Right atrium auricular region (tissue), 2 donors: ENCODE measurements at regions not wholly inside any gene's neighbourhood (a gene's known extent, or its start where the extent isn't known, plus 50 kb on each side); places are given as distances from the start of the nearest gene placed in this dataset.
"Not testable (repeated sequence)": the region's sequence is repeated elsewhere in the genome, so short reads cannot be mapped to it uniquely, and the experiment has no call there.

Experiments used
- DNase-seq: peaks from one replicate; pipeline ENCODE4 v3.0.0-alpha.2; 2019; ENCODE audit warnings: low spot score
- H3K27ac ChIP-seq, 2 donors: fragments of 200-600 bp; sonication (generic); 1 replicate in 1 of 2; 2 replicates in 1 of 2; pipeline ENCODE4 v1.5.1; 2016 to 2019
- H3K27me3 ChIP-seq, 2 donors: fragments of 200-600 bp; sonication (generic); one replicate each; pipeline versions ENCODE4 v1.5.1 to v1.6.0; 2017 to 2019
- H3K36me3 ChIP-seq: fragments of 200-600 bp; sonication (generic); one replicate; pipeline ENCODE4 v1.5.1; 2016
- H3K4me1 ChIP-seq, 2 donors: fragments of 200-600 bp; sonication (generic); one replicate each; pipeline versions ENCODE4 v1.5.1 to v1.6.0; 2017 to 2019
- H3K4me3 ChIP-seq, 2 donors: fragments of 200-600 bp; sonication (generic); 1 replicate in 1 of 2; 2 replicates in 1 of 2; pipeline ENCODE4 v1.5.1; 2017 to 2019; ENCODE audit warnings: mild to moderate bottlenecking in 1 of 2, moderate library complexity in 1 of 2
- H3K9me3 ChIP-seq, 2 donors: fragments of 200-600 bp; sonication (generic); one replicate each; pipeline ENCODE4 v1.5.1; 2019
- CTCF ChIP-seq, 2 donors: fragments of 200-600 bp; sonication (generic); IDR thresholded peaks; one replicate each; pipeline ENCODE4 v1.5.1; 2019; ENCODE audit warnings: antibody characterized with exemption in 2 of 2

DNA sequence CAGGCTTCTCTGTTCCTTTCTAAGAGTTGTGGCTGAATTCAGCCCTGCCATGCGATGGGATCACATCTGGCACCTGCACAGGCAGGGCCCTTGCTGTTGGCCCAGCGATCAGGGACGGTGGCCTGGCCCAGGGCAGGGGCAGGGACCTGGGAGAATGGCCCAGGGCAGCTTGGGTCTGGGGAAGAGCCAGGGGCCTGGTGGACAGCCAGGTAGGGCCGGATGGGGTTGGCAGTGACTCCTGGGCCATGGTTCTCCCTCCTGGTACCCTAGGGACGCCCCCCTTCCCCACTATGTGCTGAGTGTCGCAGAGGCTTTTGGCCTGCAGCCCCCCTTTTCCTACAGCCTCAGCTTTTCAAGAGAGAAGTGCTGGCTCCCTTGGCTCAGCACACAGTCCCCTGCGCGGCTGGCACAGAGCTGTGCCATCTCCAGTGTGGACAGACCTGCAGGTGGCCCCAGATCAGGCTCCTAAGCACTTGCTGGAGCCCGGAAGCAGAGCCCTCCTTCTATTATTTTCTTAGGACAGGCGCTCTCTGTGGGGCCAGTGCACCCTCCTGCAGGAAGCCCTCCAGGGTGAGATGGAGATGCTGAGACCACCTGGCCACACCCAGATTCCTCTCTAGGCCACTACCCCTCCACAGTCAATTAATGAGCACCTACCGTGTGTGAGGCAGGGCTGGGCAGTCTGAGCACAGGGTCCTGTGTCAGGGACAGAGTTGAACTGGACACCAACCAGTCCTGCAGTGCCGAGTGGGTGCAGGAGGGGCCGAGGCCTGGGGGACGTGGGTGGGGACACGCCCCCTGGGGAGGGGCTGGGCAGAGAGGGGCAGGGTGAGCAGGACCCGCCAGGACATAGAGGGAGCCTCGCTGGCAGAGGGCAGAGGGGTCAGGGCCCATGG is 267.6 kb downstream of the ADGRD1 start:
- no peak for DNase-seq
- no peak overlapping the region for H3K27ac ChIP-seq
- H3K4me3 ChIP-seq = no peak overlapping the region
- no peaks in the 10 kb centered on the region for H3K9me3 ChIP-seq
- H3K36me3 ChIP-seq = no peaks in the 10 kb centered on the region
- TF ChIP-seq CTCF (IDR thresholded peaks at IDR 0.05) = no peak
- H3K27me3 ChIP-seq = no peaks in the 10 kb centered on the region
- no peaks in the 10 kb centered on the region for H3K4me1 ChIP-seq

- DNase-seq = no peak
- H3K27me3 ChIP-seq = no peaks in the 10 kb centered on the region
- TF ChIP-seq CTCF (IDR thresholded peaks at IDR 0.05) = no peak
Observed at GRCh38 chr12:131221957-131222328, 268.2 kb downstream of the ADGRD1 start.

DNA sequence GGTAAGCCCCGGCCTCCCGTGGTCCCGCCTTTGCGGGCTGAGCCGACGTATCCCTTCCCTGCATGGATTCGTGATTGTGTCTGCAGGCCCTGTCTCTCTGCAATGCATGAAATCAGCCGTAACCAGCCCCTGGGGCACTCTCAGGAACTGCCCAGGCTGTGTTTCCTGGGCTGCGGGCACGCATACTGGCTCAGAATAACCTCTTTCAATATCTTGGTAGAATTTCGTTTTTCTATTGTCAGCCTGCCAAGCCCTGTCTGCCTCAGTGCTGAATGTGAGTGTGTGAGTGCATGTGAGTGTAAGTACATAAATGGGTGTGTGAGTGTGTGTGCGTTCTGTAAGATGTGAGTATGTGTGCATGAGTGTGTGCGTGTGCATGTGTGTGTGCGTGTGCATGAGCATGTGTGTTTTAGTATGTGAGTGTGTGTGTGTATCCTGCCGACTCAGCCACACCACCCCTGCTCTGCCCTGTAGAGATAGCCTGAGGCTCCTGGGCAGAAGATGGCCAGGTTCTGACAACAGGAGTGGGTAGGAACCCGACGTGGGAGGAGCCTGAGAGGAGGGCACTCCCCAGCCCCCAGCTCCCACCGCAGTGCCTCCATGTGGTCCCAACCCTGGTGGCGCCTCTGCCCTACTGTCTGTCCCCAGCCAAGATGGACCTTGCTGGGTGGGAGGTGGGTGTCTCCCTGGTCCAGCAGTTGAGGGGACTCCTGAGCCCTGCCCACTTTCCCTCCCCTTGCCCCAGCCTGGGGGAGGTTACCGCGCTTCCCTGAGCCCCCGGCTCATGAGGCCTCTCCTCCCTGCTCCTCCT is 268.8 kb downstream of the ADGRD1 start:
- Histone ChIP-seq H3K4me3 (no peak overlapping the region), H3K4me1 (no peaks in the 10 kb centered on the region), H3K27ac (no peak overlapping the region), H3K36me3 (no peaks in the 10 kb centered on the region), H3K27me3 (no peaks in the 10 kb centered on the region), H3K9me3 (no peaks in the 10 kb centered on the region)
- no peak for TF ChIP-seq CTCF (IDR thresholded peaks at IDR 0.05)
- no peak for DNase-seq

More at GRCh38 chr12:131221957-131222328, 268.2 kb downstream of the ADGRD1 start:
- no peaks in the 10 kb centered on the region for H3K36me3 ChIP-seq
- no peaks in the 10 kb centered on the region for H3K4me1 ChIP-seq
- no peak overlapping the region for H3K4me3 ChIP-seq
- no peaks in the 10 kb centered on the region for H3K9me3 ChIP-seq
- H3K27ac ChIP-seq = no peak overlapping the region

DNA sequence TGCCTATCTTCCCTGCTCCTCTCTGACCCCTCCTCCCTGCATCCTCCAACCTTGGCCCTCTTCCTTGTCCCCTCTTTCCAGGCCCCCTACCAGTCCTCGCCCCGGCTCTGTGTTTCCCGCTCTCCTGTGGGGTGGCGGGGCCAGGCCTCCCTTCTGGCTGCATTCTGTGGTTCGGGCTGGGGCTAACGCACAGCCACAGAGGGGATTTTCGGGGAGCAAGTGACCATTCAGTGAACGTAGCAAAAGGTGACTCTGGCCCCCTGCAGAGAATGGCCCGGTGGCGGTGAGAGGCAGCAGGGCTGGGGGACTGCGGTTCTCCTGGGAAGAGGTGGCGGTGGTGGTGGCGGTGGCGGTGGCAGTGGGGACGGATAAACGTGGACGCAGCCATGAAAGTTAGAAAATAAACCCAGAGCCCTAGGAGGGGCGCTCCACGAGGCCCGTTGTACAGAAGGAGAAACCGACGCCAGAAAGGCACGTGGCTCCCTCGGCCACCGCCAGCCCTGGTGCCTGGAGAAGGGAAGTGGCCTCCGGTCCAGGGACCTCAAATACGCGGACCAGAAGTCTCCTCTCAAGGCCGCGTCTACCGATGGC is 269.6 kb downstream of the ADGRD1 start:
- no peaks in the 10 kb centered on the region for H3K4me1 ChIP-seq
- H3K4me3 ChIP-seq = no peak overlapping the region
- no peak for TF ChIP-seq CTCF (IDR thresholded peaks at IDR 0.05)
- H3K9me3 ChIP-seq = no peaks in the 10 kb centered on the region
- H3K27ac ChIP-seq = no peak overlapping the region
- no peaks in the 10 kb centered on the region for H3K27me3 ChIP-seq
- DNase-seq = no peak
- no peaks in the 10 kb centered on the region for H3K36me3 ChIP-seq

DNA sequence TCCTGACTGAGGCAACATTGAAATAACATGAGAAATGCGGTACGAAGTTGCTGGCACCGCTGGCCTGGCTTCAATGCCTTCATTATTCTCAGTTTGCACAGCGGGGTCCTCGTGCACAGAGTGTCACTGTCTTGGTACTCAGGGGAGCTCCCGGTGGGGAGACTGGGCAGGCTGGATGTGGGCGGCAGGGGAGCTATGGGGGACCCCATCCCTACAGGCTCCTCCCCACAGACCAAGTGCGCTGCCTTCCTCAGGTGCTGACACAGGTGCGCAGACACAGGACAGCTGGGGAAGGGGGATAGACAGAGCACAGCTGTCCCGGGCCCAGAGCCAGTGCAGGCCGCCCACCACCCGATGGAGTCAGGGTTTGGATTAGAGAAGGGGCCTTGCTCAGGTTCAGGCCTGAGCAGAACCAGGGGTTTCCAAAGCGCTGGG is 270.1 kb downstream of the ADGRD1 start:
- Histone ChIP-seq H3K9me3 (no peaks in the 10 kb centered on the region), H3K27ac (no peak overlapping the region), H3K4me1 (no peaks in the 10 kb centered on the region), H3K36me3 (no peaks in the 10 kb centered on the region), H3K27me3 (no peaks in the 10 kb centered on the region), H3K4me3 (no peak overlapping the region)
- no peak for TF ChIP-seq CTCF (IDR thresholded peaks at IDR 0.05)
- DNase-seq = no peak

DNA sequence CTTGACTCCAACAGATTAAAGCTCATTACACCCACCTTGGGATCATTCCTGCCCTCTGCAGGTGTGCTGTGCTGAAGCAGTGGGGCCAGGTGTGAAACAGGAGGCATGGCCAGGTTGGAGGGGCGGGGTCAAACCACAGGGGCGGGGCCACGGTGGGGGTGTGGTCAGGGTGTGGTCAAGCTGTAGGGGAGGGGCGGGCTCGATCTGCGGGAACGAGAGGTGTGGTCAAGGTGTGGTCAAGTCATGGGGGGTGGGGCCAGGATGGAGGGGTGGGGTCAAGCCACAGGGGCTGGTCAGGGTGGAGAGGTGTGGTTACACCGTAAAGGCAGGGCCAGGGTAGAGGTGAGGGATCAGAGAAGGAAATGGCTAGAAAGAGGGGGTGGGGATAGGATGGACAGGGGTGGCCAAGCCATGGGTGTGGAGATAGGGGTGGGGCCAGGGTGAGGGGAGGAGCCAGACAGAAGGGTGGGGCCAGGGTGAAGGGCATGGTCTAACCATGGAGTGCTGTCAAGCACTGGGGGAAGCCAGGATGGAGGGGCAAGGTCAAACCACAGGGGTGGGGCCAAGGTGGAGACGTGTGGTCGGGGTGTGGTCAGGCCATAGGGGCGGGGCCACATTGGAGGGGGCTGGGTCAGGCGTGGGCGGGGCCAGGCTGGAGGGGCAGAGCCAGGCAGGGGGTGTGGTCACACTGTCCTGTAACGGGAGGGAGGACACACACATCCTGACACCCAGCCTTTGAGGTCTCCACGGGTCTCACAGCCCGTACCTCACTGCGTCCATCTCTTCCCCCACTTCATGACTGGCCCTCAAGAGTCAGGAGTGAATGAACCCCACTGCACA is 270.7 kb downstream of the ADGRD1 start:
- H3K4me1 ChIP-seq, DNase-seq, H3K9me3 ChIP-seq, H3K27me3 ChIP-seq, H3K36me3 ChIP-seq, H3K4me3 ChIP-seq, H3K27ac ChIP-seq: not testable (repeated sequence)

DNA sequence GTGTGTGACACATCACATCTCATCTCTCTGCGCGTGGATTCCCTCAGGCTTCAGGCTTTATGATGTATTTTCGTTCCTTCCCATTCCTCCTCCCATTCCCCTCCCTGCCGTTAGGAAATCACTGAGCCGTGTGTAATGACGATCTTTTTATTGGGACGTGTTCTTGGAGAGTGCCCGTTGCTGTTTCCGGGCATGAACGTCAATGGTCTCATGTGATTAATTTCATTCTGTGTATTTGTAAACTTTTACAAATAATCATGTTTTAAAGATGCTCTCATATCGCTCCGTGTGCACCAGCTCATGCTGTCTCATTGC is 271.3 kb downstream of the ADGRD1 start:
- H3K27me3 ChIP-seq, H3K4me1 ChIP-seq, H3K36me3 ChIP-seq, H3K27ac ChIP-seq, H3K9me3 ChIP-seq, H3K4me3 ChIP-seq, DNase-seq: not testable (repeated sequence)
